HG03039 (cell line): ENCODE measurements at regions not wholly inside any gene's neighbourhood (a gene's known extent, or its start where the extent isn't known, plus 50 kb on each side); places are given as distances from the start of the nearest gene placed in this dataset.
"Not testable (repeated sequence)": the region's sequence is repeated elsewhere in the genome, so short reads cannot be mapped to it uniquely, and the experiment has no call there.

Experiments used
- ATAC-seq: cut with Tn5 transposase; IDR thresholded peaks from one replicate; pipeline ENCODE4 v1.9.1; 2021; ENCODE audit warnings: mild to moderate bottlenecking, moderate library complexity; ENCODE audit not compliant: unreplicated experiment

GRCh38 chr22:48628891-48629543, 1198.7 kb downstream of the BRD1 start:
- no peak for ATAC-seq

GRCh38 chr22:48627966-48628365, 1199.7 kb downstream of the BRD1 start:
- no peak for ATAC-seq

GRCh38 chr22:48627203-48627602, 1200.5 kb downstream of the BRD1 start:
- no peak for ATAC-seq

- no peak for ATAC-seq
Measured at GRCh38 chr22:48624401-48624800, 1203.3 kb downstream of the BRD1 start.

- ATAC-seq, result no peak
Measured at GRCh38 chr22:48622891-48623545, 1204.7 kb downstream of the BRD1 start.

GRCh38 chr22:48621085-48621484, 1206.6 kb downstream of the BRD1 start:
- ATAC-seq, result no peak

- not testable (repeated sequence) for ATAC-seq
Measured at GRCh38 chr22:48620460-48620859, 1207.2 kb downstream of the BRD1 start.

- ATAC-seq, result no peak
Measured at GRCh38 chr22:48619721-48620120, 1208.0 kb downstream of the BRD1 start.

- no peak for ATAC-seq
Measured at GRCh38 chr22:48618326-48618725, 1209.3 kb downstream of the BRD1 start.

GRCh38 chr22:48616656-48617055, 1211.0 kb downstream of the BRD1 start:
- no peak for ATAC-seq

GRCh38 chr22:48615171-48616008, 1212.3 kb downstream of the BRD1 start:
- ATAC-seq, result no peak

GRCh38 chr22:48613566-48614200, 1214.0 kb downstream of the BRD1 start:
- ATAC-seq, result no peak

- ATAC-seq, result no peak
Measured at GRCh38 chr22:48612077-48612995, 1215.3 kb downstream of the BRD1 start.

- ATAC-seq, result no peak
Measured at GRCh38 chr22:48609279-48609865, 1218.3 kb downstream of the BRD1 start.

GRCh38 chr22:48607901-48608662, 1219.6 kb downstream of the BRD1 start:
- ATAC-seq, result no peak

GRCh38 chr22:48606684-48607307, 1220.9 kb downstream of the BRD1 start:
- no peak for ATAC-seq

GRCh38 chr22:48605856-48606481, 1221.7 kb downstream of the BRD1 start:
- no peak for ATAC-seq

GRCh38 chr22:48605125-48605524, 1222.5 kb downstream of the BRD1 start:
- ATAC-seq, result no peak
